NCI-H2196 (cell line): ENCODE measurements at regions not wholly inside any gene's neighbourhood (a gene's known extent, or its start where the extent isn't known, plus 50 kb on each side); places are given as distances from the start of the nearest gene placed in this dataset.

Experiments
- DNase-seq: peaks from one replicate; lab custom pipeline; 2025; ENCODE audit not compliant: unreplicated experiment; lab: John Stamatoyannopoulos, UW

GRCh38 chr12:103178366-103179080 lies 221.0 kb downstream of the ASCL1 start:
- DNase-seq, result no peak

DNA sequence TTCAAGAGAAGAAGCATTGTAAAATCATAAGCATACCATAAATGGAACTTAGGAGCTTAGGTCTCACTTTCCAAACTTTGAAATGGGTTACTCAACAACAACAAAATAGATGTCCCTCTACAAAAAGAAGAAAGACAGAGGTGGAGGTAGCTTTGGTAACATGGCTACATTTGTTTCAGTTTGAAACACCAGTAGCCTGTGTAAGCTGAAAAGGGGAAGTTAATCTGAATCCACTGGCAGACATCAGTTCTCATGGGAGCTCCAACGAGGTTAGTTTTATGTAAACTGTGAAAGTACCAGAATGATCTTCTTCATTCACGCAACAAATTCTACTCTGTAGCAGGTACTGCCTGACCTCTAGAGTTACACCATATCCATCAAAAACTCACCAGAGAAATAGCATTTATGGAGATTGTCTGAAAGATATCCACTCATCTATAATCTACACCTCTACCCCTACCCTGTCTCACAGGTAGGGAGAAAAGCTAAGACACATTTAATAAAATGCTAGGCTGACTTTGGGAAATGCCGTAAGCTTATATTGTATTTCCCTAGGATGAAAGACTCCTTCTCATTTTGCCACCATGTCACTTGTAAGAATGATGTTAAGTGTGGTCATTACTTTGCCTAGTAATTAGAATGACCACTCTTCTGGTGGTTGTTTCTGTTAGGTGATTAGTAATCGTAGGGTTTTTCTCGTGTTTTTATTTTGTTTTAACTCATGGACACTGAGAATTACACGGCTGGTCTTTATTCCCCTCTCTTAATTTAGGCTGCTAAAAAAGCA lies 224.1 kb downstream of the ASCL1 start:
- DNase-seq, result no peak

DNA sequence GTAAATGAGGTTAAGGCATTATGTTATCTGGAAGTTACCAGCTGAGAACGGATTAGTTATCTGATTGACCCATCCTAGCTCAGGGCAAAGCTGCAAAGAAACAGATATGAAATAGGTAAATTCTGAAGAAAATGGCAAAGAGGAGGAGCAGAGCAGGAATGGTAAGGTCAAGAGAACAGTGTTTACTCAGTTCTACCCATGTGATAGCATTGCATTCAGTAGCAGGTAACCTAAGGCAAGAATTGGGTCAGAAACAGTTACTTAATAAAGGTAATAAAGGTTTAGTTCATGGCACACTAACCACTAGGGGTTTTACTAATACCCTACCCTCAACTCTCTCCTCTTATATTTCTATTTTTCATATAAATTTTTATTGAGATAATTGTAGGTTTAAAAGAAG lies 224.8 kb downstream of the ASCL1 start:
- DNase-seq, result no peak

GRCh38 chr12:103196467-103196866 lies 239.0 kb downstream of the ASCL1 start:
- no peak for DNase-seq

- no peak for DNase-seq
These were observed 240.4 kb downstream of the ASCL1 start for GRCh38 chr12:103197725-103198388.

DNA sequence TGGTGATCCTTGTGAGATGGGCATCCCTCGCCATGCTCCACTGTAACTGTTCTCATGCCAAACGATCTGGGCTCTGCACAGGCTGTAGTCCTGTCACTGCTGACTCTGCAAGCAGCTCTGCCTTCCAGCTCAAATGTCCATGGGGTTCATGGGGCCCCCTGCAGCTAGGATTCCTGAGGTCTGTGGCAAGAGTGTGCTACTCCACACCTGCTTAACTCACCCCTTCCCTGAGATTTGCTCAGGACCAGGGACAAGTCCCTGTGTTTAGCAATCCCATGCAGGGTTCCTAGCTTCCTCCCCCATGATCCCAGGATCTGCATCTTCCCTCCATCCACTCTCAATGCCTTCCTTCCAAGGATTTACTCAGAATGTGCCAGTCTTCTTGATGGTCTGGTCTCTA lies 241.0 kb downstream of the ASCL1 start:
- no peak for DNase-seq

DNA sequence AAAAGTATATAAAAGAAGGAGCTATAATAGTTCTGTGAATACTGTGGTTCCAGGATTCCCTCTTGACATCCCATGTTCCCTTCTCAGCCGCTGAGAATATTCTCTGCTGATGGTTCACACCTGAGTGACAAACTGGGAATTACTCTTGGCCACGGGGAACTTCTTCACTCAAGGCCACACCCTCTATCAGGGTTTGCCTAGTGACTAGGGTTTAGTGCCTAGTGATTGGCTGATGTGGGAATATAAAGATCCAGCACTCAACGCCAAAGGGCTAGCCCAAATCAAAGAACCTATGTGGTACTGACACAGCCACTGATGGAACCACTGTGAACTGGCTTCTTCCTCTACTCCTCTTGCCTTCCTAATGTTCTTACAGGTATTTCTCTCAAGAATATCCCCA lies 248.4 kb downstream of the ASCL1 start:
- DNase-seq, result no peak

- no peak for DNase-seq
These were observed 250.5 kb downstream of the ASCL1 start for GRCh38 chr12:103207936-103208335.

- peak; percentile 92 for DNase-seq
These were observed 254.6 kb downstream of the C12orf42 start for GRCh38 chr12:103241184-103241583.

GRCh38 chr12:103244596-103244995 lies 251.2 kb downstream of the C12orf42 start:
- no peak for DNase-seq

DNA sequence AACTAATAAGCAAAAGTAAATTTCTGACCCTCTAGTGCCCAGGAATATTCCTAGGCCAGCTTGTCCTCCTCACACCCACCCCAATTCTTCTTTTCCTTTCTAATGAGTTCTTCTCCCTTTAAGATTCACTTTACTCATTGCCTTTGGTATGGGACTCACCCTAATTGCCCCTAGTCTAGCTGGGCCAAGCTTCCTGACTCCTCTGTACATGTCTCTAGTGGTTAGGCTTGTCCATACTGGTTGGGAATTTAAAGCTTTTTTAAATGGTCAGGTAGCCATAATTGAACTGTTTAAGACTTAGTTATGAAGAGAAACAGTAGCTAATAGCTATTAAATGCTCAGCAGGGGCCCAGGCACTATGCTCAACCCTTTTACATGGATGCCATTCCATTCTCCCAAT lies 248.2 kb downstream of the C12orf42 start:
- no peak for DNase-seq

GRCh38 chr12:103249607-103250006 lies 246.2 kb downstream of the C12orf42 start:
- peak; percentile 78 for DNase-seq

GRCh38 chr12:103250487-103250886 lies 245.3 kb downstream of the C12orf42 start:
- no peak for DNase-seq
